Parathyroid adenoma (tissue), 2 donors: ENCODE measurements at regions not wholly inside any gene's neighbourhood (a gene's known extent, or its start where the extent isn't known, plus 50 kb on each side); places are given as distances from the start of the nearest gene placed in this dataset.

Experiments used
- H2AFZ ChIP-seq: fragments of 300-600 bp; sonication (generic); one replicate; pipeline ENCODE4 v1.7.0; 2017; ENCODE audit warnings: antibody characterized with exemption, mild to moderate bottlenecking
- H3K27ac ChIP-seq: fragments of 300-600 bp; sonication (generic); one replicate; pipeline ENCODE4 v1.7.0; 2017
- H3K27me3 ChIP-seq: fragments of 300-600 bp; sonication (generic); one replicate; pipeline ENCODE4 v1.7.0; 2017; ENCODE audit warnings: low read length; ENCODE audit not compliant: control insufficient read depth, insufficient read depth
- H3K36me3 ChIP-seq: fragments of 300-600 bp; sonication (generic); one replicate; pipeline ENCODE4 v1.7.0; 2017; ENCODE audit warnings: low read length; ENCODE audit not compliant: control insufficient read depth, insufficient read depth
- H3K4me1 ChIP-seq: fragments of 300-600 bp; sonication (generic); one replicate; pipeline ENCODE4 v1.7.0; 2017; ENCODE audit warnings: control low read depth
- H3K4me2 ChIP-seq: fragments of 300-600 bp; sonication (generic); one replicate; pipeline ENCODE4 v1.7.0; 2017; ENCODE audit warnings: low read length
- H3K4me3 ChIP-seq: fragments of 300-600 bp; sonication (generic); one replicate; pipeline ENCODE4 v1.7.0; 2017; ENCODE audit warnings: low read depth, low read length
- H3K79me2 ChIP-seq: fragments of 300-600 bp; sonication (generic); one replicate; pipeline ENCODE4 v1.7.0; 2017; ENCODE audit warnings: control low read depth
- H3K9ac ChIP-seq: fragments of 300-600 bp; sonication (generic); one replicate; pipeline ENCODE4 v1.7.0; 2017; ENCODE audit warnings: mild to moderate bottlenecking
- H3K9me3 ChIP-seq: fragments of 300-600 bp; sonication (generic); one replicate; pipeline ENCODE4 v1.7.0; 2017; ENCODE audit warnings: low read length; ENCODE audit not compliant: control insufficient read depth
- CTCF ChIP-seq: fragments of 300-600 bp; sonication (generic); IDR thresholded peaks from one replicate; pipeline ENCODE4 v1.7.0; 2017; ENCODE audit warnings: antibody characterized with exemption, mild to moderate bottlenecking
- donor health status: primary hyperparathyroidism.

GRCh38 chr6:30828027-30828962 is 56.0 kb upstream of the DDR1 start:
- H3K4me2 ChIP-seq = peak overlapping the region; percentile 34
- H2AFZ ChIP-seq = peak overlapping the region; percentile 73
- no peaks in the 10 kb centered on the region for H3K79me2 ChIP-seq
- no peaks in the 10 kb centered on the region for H3K27me3 ChIP-seq
- H3K36me3 ChIP-seq = no peaks in the 10 kb centered on the region
- peak overlapping the region; percentile 63 for H3K27ac ChIP-seq
- H3K4me3 ChIP-seq = no peak overlapping the region
- no peaks in the 10 kb centered on the region for H3K9me3 ChIP-seq
- H3K4me1 ChIP-seq = peaks cover 16% of the 10 kb centered on the region
- peak; percentile 98 for TF ChIP-seq CTCF
- no peak overlapping the region for H3K9ac ChIP-seq

- Histone ChIP-seq H3K4me3 (no peak overlapping the region), H3K36me3 (no peaks in the 10 kb centered on the region), H3K79me2 (no peaks in the 10 kb centered on the region), H2AFZ (peak overlapping the region; percentile 28), H3K27ac (peak overlapping the region; percentile 12), H3K9ac (no peak overlapping the region), H3K9me3 (no peaks in the 10 kb centered on the region), H3K4me2 (no peak overlapping the region), H3K27me3 (no peaks in the 10 kb centered on the region), H3K4me1 (peaks cover 25% of the 10 kb centered on the region)
- TF ChIP-seq CTCF = no peak
Measured at GRCh38 chr6:30826961-30827342, 57.4 kb upstream of the DDR1 start.

- Histone ChIP-seq H3K27ac (no peak overlapping the region), H3K9ac (no peak overlapping the region), H3K4me2 (no peak overlapping the region), H3K4me1 (peaks cover 35% of the 10 kb centered on the region), H3K79me2 (no peaks in the 10 kb centered on the region), H3K9me3 (no peaks in the 10 kb centered on the region), H2AFZ (no peak overlapping the region), H3K36me3 (no peaks in the 10 kb centered on the region), H3K27me3 (no peaks in the 10 kb centered on the region), H3K4me3 (no peak overlapping the region)
- TF ChIP-seq CTCF = no peak
Measured at GRCh38 chr6:30824698-30825097, 59.6 kb upstream of the DDR1 start.

GRCh38 chr6:30823534-30823865 is 60.8 kb upstream of the DDR1 start:
- H3K4me1 ChIP-seq = peaks cover 38% of the 10 kb centered on the region

More at GRCh38 chr6:30823534-30823865, 60.8 kb upstream of the DDR1 start:
- no peaks in the 10 kb centered on the region for H3K36me3 ChIP-seq
- TF ChIP-seq CTCF = no peak
- H3K4me3 ChIP-seq = no peak overlapping the region
- H3K9me3 ChIP-seq = no peaks in the 10 kb centered on the region
- no peak overlapping the region for H3K4me2 ChIP-seq
- peak overlapping the region; percentile 83 for H3K27ac ChIP-seq
- no peaks in the 10 kb centered on the region for H3K27me3 ChIP-seq
- H3K79me2 ChIP-seq = no peaks in the 10 kb centered on the region
- no peak overlapping the region for H2AFZ ChIP-seq
- no peak overlapping the region for H3K9ac ChIP-seq
